ENCODE measurements at regions not wholly inside any gene's neighbourhood (a gene's known extent, or its start where the extent isn't known, plus 50 kb on each side); places are given as distances from the start of the nearest gene placed in this dataset.

DNA sequence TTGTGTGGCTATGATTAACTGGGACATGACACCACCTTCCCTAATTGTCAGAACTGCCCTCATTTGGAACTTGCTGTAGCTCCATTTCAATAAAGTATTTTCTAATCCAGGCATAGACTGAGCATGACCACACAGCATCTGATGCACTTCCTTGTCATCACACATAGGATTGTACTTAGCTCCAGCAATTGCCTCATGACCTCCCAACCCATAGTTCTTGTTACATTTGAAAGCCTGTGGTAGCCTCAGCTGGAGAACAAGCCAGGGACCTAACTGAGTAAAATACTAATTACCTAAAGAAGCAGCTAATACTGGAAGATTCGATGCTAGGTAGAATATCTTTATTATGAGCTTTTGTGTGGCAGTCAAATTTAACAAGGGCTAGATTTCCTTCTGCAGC lies 187.3 kb upstream of the KIF2B start:
- TF ChIP-seq EZH2 (IDR thresholded peaks at IDR 0.05; ENCODE audit: borderline replicate concordance, low read length) (no peak), CTCF (IDR thresholded peaks at IDR 0.05; ENCODE audit: low read length) (no peak)
- H3K27me3 ChIP-seq (ENCODE audit: insufficient read depth, low read length), result no peaks in the 10 kb centered on the region
- H3K9me3 ChIP-seq (ENCODE audit: low read length), result no peaks in the 10 kb centered on the region
- no peaks in the 10 kb centered on the region for H3K4me1 ChIP-seq (ENCODE audit: insufficient read depth, low read length, severe bottlenecking)
- no peak overlapping the region for H3K4me3 ChIP-seq (ENCODE audit: low read depth, low read length, poor library complexity, severe bottlenecking)
- H3K4me2 ChIP-seq (ENCODE audit: low read length), result no peak overlapping the region
- H2AFZ ChIP-seq (ENCODE audit: low read length), result no peak overlapping the region
- H3K9me2 ChIP-seq (ENCODE audit: low read depth, low read length), result no peaks in the 10 kb centered on the region
- H3K27ac ChIP-seq (ENCODE audit: low read depth, low read length, poor library complexity, severe bottlenecking), result no peak overlapping the region
- no peaks in the 10 kb centered on the region for H3K79me2 ChIP-seq (ENCODE audit: insufficient read depth, low read length)
- H3K9ac ChIP-seq (ENCODE audit: low read length), result no peak overlapping the region
- H3F3A ChIP-seq (ENCODE audit: insufficient read depth, low read length), result no peaks in the 10 kb centered on the region
- H4K20me1 ChIP-seq (ENCODE audit: insufficient read depth, low read length), result no peaks in the 10 kb centered on the region
- H3K36me3 ChIP-seq (ENCODE audit: insufficient read depth, low read length), result no peaks in the 10 kb centered on the region

DNA sequence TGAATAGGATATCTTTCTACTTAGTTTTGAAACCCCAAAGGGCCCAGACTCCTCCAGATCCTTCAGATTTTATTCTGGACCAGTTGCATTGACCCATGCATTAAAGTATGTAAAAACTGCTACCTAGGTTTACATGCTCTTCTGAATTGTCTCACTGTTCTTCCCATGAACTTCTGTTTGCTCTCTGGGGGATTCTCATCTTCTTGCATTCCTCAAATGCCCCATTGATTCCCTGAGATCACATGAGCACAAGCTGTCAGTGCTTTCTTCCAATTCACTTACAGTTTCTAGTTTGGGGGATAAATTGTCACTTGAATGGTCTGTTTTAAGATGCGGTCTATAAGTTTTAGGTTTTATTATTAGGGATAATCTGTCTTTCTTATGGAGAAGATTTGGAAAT lies 188.9 kb upstream of the KIF2B start:
- TF ChIP-seq EZH2 (IDR thresholded peaks at IDR 0.05; ENCODE audit: borderline replicate concordance, low read length) (no peak), CTCF (IDR thresholded peaks at IDR 0.05; ENCODE audit: low read length) (no peak)
- Histone ChIP-seq H3F3A (ENCODE audit: insufficient read depth, low read length) (no peaks in the 10 kb centered on the region), H2AFZ (ENCODE audit: low read length) (no peak overlapping the region), H3K27me3 (ENCODE audit: insufficient read depth, low read length) (no peaks in the 10 kb centered on the region), H3K9me3 (ENCODE audit: low read length) (no peaks in the 10 kb centered on the region), H3K9me2 (ENCODE audit: low read depth, low read length) (no peaks in the 10 kb centered on the region), H3K79me2 (ENCODE audit: insufficient read depth, low read length) (no peaks in the 10 kb centered on the region), H3K9ac (ENCODE audit: low read length) (no peak overlapping the region), H3K4me3 (ENCODE audit: low read depth, low read length, poor library complexity, severe bottlenecking) (no peak overlapping the region), H3K36me3 (ENCODE audit: insufficient read depth, low read length) (no peaks in the 10 kb centered on the region), H3K4me2 (ENCODE audit: low read length) (no peak overlapping the region), H3K4me1 (ENCODE audit: insufficient read depth, low read length, severe bottlenecking) (no peaks in the 10 kb centered on the region), H4K20me1 (ENCODE audit: insufficient read depth, low read length) (no peaks in the 10 kb centered on the region), H3K27ac (ENCODE audit: low read depth, low read length, poor library complexity, severe bottlenecking) (no peak overlapping the region)

DNA sequence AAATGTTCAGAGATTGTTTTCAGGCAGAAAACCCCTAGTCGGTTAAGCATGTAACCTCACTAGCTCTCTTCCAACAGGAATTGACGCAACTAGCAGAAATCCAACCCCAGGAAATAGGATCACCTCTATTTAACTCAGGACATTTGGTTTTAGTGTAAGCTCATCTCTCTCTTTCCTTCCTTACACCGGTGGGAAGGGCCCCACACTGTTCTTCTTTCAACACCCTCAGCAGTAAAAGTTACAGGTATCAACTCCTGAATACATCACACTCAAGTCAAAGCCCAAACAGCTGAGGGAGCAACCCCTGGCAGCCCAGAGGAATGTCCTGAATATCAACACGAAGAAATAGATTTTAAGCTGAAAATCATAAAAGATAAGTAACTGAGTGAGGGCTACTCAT lies 191.2 kb upstream of the KIF2B start:
- Histone ChIP-seq H3K4me2 (ENCODE audit: low read length) (no peak overlapping the region), H3K9ac (ENCODE audit: low read length) (no peak overlapping the region), H3K9me2 (ENCODE audit: low read depth, low read length) (no peaks in the 10 kb centered on the region), H3F3A (ENCODE audit: insufficient read depth, low read length) (no peaks in the 10 kb centered on the region), H3K9me3 (ENCODE audit: low read length) (no peaks in the 10 kb centered on the region), H3K79me2 (ENCODE audit: insufficient read depth, low read length) (no peaks in the 10 kb centered on the region), H3K36me3 (ENCODE audit: insufficient read depth, low read length) (no peaks in the 10 kb centered on the region), H2AFZ (ENCODE audit: low read length) (no peak overlapping the region), H3K27me3 (ENCODE audit: insufficient read depth, low read length) (no peaks in the 10 kb centered on the region), H3K4me1 (ENCODE audit: insufficient read depth, low read length, severe bottlenecking) (no peaks in the 10 kb centered on the region), H3K4me3 (ENCODE audit: low read depth, low read length, poor library complexity, severe bottlenecking) (no peak overlapping the region), H3K27ac (ENCODE audit: low read depth, low read length, poor library complexity, severe bottlenecking) (no peak overlapping the region), H4K20me1 (ENCODE audit: insufficient read depth, low read length) (no peaks in the 10 kb centered on the region)
- TF ChIP-seq CTCF (IDR thresholded peaks at IDR 0.05; ENCODE audit: low read length) (no peak), EZH2 (IDR thresholded peaks at IDR 0.05; ENCODE audit: borderline replicate concordance, low read length) (no peak)

Measured in OCI-LY1 (cell line).